ENCODE measurements at regions not wholly inside any gene's neighbourhood (a gene's known extent, or its start where the extent isn't known, plus 50 kb on each side); places are given as distances from the start of the nearest gene placed in this dataset.

- Mint-ChIP-seq H3K27ac (ENCODE audit: unreplicated experiment) (no peak overlapping the region), H3K27me3 (ENCODE audit: low read depth, unreplicated experiment) (no peaks in the 10 kb centered on the region), H3K9me3 (ENCODE audit: unreplicated experiment) (peaks cover 2% of the 10 kb centered on the region), H3K4me3 (ENCODE audit: unreplicated experiment) (no peak overlapping the region), H3K36me3 (ENCODE audit: low read depth, unreplicated experiment) (no peaks in the 10 kb centered on the region), H3K4me1 (ENCODE audit: low read depth, unreplicated experiment) (no peaks in the 10 kb centered on the region)
- DNase-seq (ENCODE audit: low read depth) = no peak
- Histone ChIP-seq H3K27ac (ENCODE audit: low read depth, low read length) (no peak overlapping the region), H3K27me3 (ENCODE audit: insufficient read depth, low read length) (no peaks in the 10 kb centered on the region), H4K20me1 (ENCODE audit: insufficient read depth, low read length) (no peaks in the 10 kb centered on the region), H3K9ac (ENCODE audit: low read length) (no peak overlapping the region), H3K4me2 (ENCODE audit: low read length) (no peak overlapping the region), H2AFZ (ENCODE audit: low read depth, low read length) (no peak overlapping the region), H3K4me3 (ENCODE audit: insufficient read depth, low read depth, low read length) (no peak overlapping the region), H3K4me1 (ENCODE audit: insufficient read depth, low read length) (no peaks in the 10 kb centered on the region), H3K36me3 (ENCODE audit: insufficient read depth, low read length) (no peaks in the 10 kb centered on the region), H3K9me3 (ENCODE audit: insufficient read depth, low read depth, low read length) (no peaks in the 10 kb centered on the region), H3K79me2 (ENCODE audit: insufficient read depth, low read length) (no peaks in the 10 kb centered on the region)
- no peak for FAIRE-seq
- TF ChIP-seq EZH2 (IDR thresholded peaks at IDR 0.05; ENCODE audit: insufficient read depth, low read length) (no peak), CTCF (IDR thresholded peaks at IDR 0.05; ENCODE audit: insufficient read depth, low read depth, low read length) (no peak)
Measured at GRCh38 chr4:181157647-181158046, 1085.6 kb upstream of the TENM3 start.

GRCh38 chr4:181158971-181159370, 1084.2 kb upstream of the TENM3 start:
- H3K27ac Mint-ChIP-seq (ENCODE audit: unreplicated experiment) = no peak overlapping the region
- Histone ChIP-seq H3K4me3 (ENCODE audit: insufficient read depth, low read depth, low read length) (no peak overlapping the region), H3K27me3 (ENCODE audit: insufficient read depth, low read length) (no peaks in the 10 kb centered on the region), H4K20me1 (ENCODE audit: insufficient read depth, low read length) (no peaks in the 10 kb centered on the region), H3K36me3 (ENCODE audit: insufficient read depth, low read length) (no peaks in the 10 kb centered on the region), H3K9ac (ENCODE audit: low read length) (no peak overlapping the region), H3K9me3 (ENCODE audit: insufficient read depth, low read depth, low read length) (no peaks in the 10 kb centered on the region), H3K79me2 (ENCODE audit: insufficient read depth, low read length) (no peaks in the 10 kb centered on the region), H3K27ac (ENCODE audit: low read depth, low read length) (no peak overlapping the region), H2AFZ (ENCODE audit: low read depth, low read length) (no peak overlapping the region), H3K4me2 (ENCODE audit: low read length) (no peak overlapping the region), H3K4me1 (ENCODE audit: insufficient read depth, low read length) (no peaks in the 10 kb centered on the region)
- no peaks in the 10 kb centered on the region for H3K36me3 Mint-ChIP-seq (ENCODE audit: low read depth, unreplicated experiment)
- H3K4me3 Mint-ChIP-seq (ENCODE audit: unreplicated experiment) = no peak overlapping the region
- no peaks in the 10 kb centered on the region for H3K4me1 Mint-ChIP-seq (ENCODE audit: low read depth, unreplicated experiment)
- TF ChIP-seq EZH2 (IDR thresholded peaks at IDR 0.05; ENCODE audit: insufficient read depth, low read length) (no peak), CTCF (IDR thresholded peaks at IDR 0.05; ENCODE audit: insufficient read depth, low read depth, low read length) (no peak)
- DNase-seq (ENCODE audit: low read depth) = no peak
- no peaks in the 10 kb centered on the region for H3K27me3 Mint-ChIP-seq (ENCODE audit: low read depth, unreplicated experiment)
- H3K9me3 Mint-ChIP-seq (ENCODE audit: unreplicated experiment) = peaks cover 2% of the 10 kb centered on the region
- no peak for FAIRE-seq

GRCh38 chr4:181161669-181162068, 1081.5 kb upstream of the TENM3 start:
- H4K20me1 ChIP-seq (ENCODE audit: insufficient read depth, low read length) = no peaks in the 10 kb centered on the region
- H3K27me3 Mint-ChIP-seq (ENCODE audit: low read depth, unreplicated experiment) = no peaks in the 10 kb centered on the region
- no peak overlapping the region for H3K9ac ChIP-seq (ENCODE audit: low read length)
- no peaks in the 10 kb centered on the region for H3K4me1 ChIP-seq (ENCODE audit: insufficient read depth, low read length)
- no peaks in the 10 kb centered on the region for H3K9me3 ChIP-seq (ENCODE audit: insufficient read depth, low read depth, low read length)
- H3K27ac Mint-ChIP-seq (ENCODE audit: unreplicated experiment) = no peak overlapping the region
- H3K4me3 Mint-ChIP-seq (ENCODE audit: unreplicated experiment) = no peak overlapping the region
- FAIRE-seq = peak; percentile 50
- no peak overlapping the region for H2AFZ ChIP-seq (ENCODE audit: low read depth, low read length)
- no peaks in the 10 kb centered on the region for H3K4me1 Mint-ChIP-seq (ENCODE audit: low read depth, unreplicated experiment)
- H3K27me3 ChIP-seq (ENCODE audit: insufficient read depth, low read length) = no peaks in the 10 kb centered on the region
- H3K4me2 ChIP-seq (ENCODE audit: low read length) = peak overlapping the region; percentile 13
- no peaks in the 10 kb centered on the region for H3K9me3 Mint-ChIP-seq (ENCODE audit: unreplicated experiment)
- H3K36me3 Mint-ChIP-seq (ENCODE audit: low read depth, unreplicated experiment) = no peaks in the 10 kb centered on the region
- no peak overlapping the region for H3K4me3 ChIP-seq (ENCODE audit: insufficient read depth, low read depth, low read length)
- no peak overlapping the region for H3K27ac ChIP-seq (ENCODE audit: low read depth, low read length)
- TF ChIP-seq EZH2 (IDR thresholded peaks at IDR 0.05; ENCODE audit: insufficient read depth, low read length) = no peak
- TF ChIP-seq CTCF (IDR thresholded peaks at IDR 0.05; ENCODE audit: insufficient read depth, low read depth, low read length) = no peak
- peak; percentile 60 for DNase-seq (ENCODE audit: low read depth)
- no peaks in the 10 kb centered on the region for H3K79me2 ChIP-seq (ENCODE audit: insufficient read depth, low read length)
- H3K36me3 ChIP-seq (ENCODE audit: insufficient read depth, low read length) = no peaks in the 10 kb centered on the region
